IMR-90 (cell line): ENCODE measurements at regions not wholly inside any gene's neighbourhood (a gene's known extent, or its start where the extent isn't known, plus 50 kb on each side); places are given as distances from the start of the nearest gene placed in this dataset.
"Not testable (repeated sequence)": the region's sequence is repeated elsewhere in the genome, so short reads cannot be mapped to it uniquely, and the experiment has no call there.

Source experiments
- ATAC-seq: fragments of 200-7000 bp; cut with Tn5 transposase; 2 replicates; pipeline ENCODE4 v1.9.1; 2020; ENCODE audit warnings: low read depth, mild to moderate bottlenecking, moderate library complexity
- BruUV-seq: library from RNA; stranded (reverse); fragments of 400-500 nt; replicated peaks from 2 replicates; lab custom pipeline; 2021; lab: Mats Ljungman, UMichigan
- CTCF ChIA-PET: fragments of 300-600 bp; formaldehyde crosslinking; extraction: SDS; loops from one replicate; lab custom pipeline; 2021; ENCODE audit warnings: antibody characterized with exemption; lab: Yijun Ruan, JAX
- POLR2A ChIA-PET: fragments of 300-600 bp; sonication (Branson Sonifier 250); formaldehyde crosslinking; loops from one replicate; lab custom pipeline; 2022; ENCODE audit warnings: antibody characterized with exemption; ENCODE audit not compliant: unreplicated experiment; lab: Charles Lee
- DNase-seq: peaks from one replicate; pipeline ENCODE4 v3.0.0; 2013
- H2AFZ ChIP-seq: replicated peaks from 2 replicates; pipeline ENCODE3; 2013; ENCODE audit warnings: low read length, mild to moderate bottlenecking; ENCODE audit not compliant: poor library complexity
- H2AK5ac ChIP-seq: 2 replicates; pipeline ENCODE4 v1.6.1; 2013; ENCODE audit warnings: low read depth, low read length, inconsistent platforms
- H2AK9ac ChIP-seq: replicated peaks from 2 replicates; pipeline ENCODE3; 2013; ENCODE audit warnings: mild to moderate bottlenecking, low read depth, low read length, moderate library complexity; ENCODE audit not compliant: poor library complexity
- H2BK120ac ChIP-seq: 2 replicates; pipeline ENCODE4 v1.6.1; 2013; ENCODE audit warnings: low read depth, low read length, inconsistent platforms
- H2BK15ac ChIP-seq: 3 replicates; pipeline ENCODE4 v1.6.1; 2013; ENCODE audit warnings: low read depth, low read length, inconsistent platforms
- H2BK20ac ChIP-seq: 2 replicates; pipeline ENCODE4 v1.6.1; 2013; ENCODE audit warnings: low read depth, mild to moderate bottlenecking, inconsistent platforms, low read length, moderate library complexity
- H2BK5ac ChIP-seq: 2 replicates; pipeline ENCODE4 v1.6.1; 2013; ENCODE audit warnings: mild to moderate bottlenecking, low read depth, low read length, inconsistent platforms; ENCODE audit not compliant: poor library complexity, severe bottlenecking
- H3K14ac ChIP-seq: replicated peaks from 2 replicates; pipeline ENCODE4 v1.6.1; 2013; ENCODE audit warnings: low read depth, low read length, inconsistent platforms
- H3K18ac ChIP-seq: 2 replicates; pipeline ENCODE4 v1.6.1; 2013; ENCODE audit warnings: low read depth, low read length, control low read depth
- H3K23ac ChIP-seq: 2 replicates; pipeline ENCODE4 v1.6.1; 2013; ENCODE audit warnings: low read depth, low read length, inconsistent platforms
- H3K27ac ChIP-seq: 2 replicates; pipeline ENCODE4 v1.5.1; 2013; ENCODE audit warnings: mild to moderate bottlenecking, control low read depth, low read length; ENCODE audit not compliant: insufficient read depth
- H3K27me3 ChIP-seq: 2 replicates; pipeline ENCODE4 v1.6.1; 2013; ENCODE audit warnings: low read length; ENCODE audit not compliant: control insufficient read depth, insufficient read depth
- H3K36me3 ChIP-seq: 2 replicates; pipeline ENCODE4 v1.6.1; 2013; ENCODE audit warnings: low read length, mixed read lengths; ENCODE audit not compliant: control insufficient read depth, insufficient read depth
- H3K4ac ChIP-seq: 2 replicates; pipeline ENCODE4 v1.6.1; 2013; ENCODE audit warnings: low read depth, low read length, inconsistent platforms
- H3K4me1 ChIP-seq: 2 replicates; pipeline ENCODE4 v1.6.1; 2013; ENCODE audit warnings: low read length, mixed read lengths; ENCODE audit not compliant: control insufficient read depth, insufficient read depth
- H3K4me2 ChIP-seq: 2 replicates; pipeline ENCODE4 v1.6.1; 2013; ENCODE audit warnings: low read depth, mild to moderate bottlenecking, control low read depth, low read length, moderate library complexity
- H3K4me3 ChIP-seq: 2 replicates; pipeline ENCODE4 v1.5.1; 2013; ENCODE audit warnings: low read depth, mild to moderate bottlenecking, control low read depth, low read length, moderate library complexity; ENCODE audit not compliant: insufficient read depth
- H3K56ac ChIP-seq: 2 replicates; pipeline ENCODE4 v1.6.1; 2013; ENCODE audit warnings: low read length, inconsistent platforms; ENCODE audit not compliant: insufficient read depth; ENCODE audit errors: extremely low read depth
- H3K79me1 ChIP-seq, 2 experiments: 2 replicates each; pipeline ENCODE4 v1.6.1; 2013; ENCODE audit warnings: low read length in 2 of 2, inconsistent platforms in 1 of 2, low read depth in 1 of 2
- H3K9ac ChIP-seq: 2 replicates; pipeline ENCODE4 v1.6.1; 2013; ENCODE audit warnings: low read depth, low read length, control low read depth
- H3K9me1 ChIP-seq: 2 replicates; pipeline ENCODE4 v1.6.1; 2013; ENCODE audit warnings: low read length, inconsistent platforms; ENCODE audit not compliant: insufficient read depth
- H3K9me3 ChIP-seq: 2 replicates; pipeline ENCODE4 v1.6.1; 2013; ENCODE audit warnings: low read length; ENCODE audit not compliant: control insufficient read depth, insufficient read depth
- H4K20me1 ChIP-seq: 2 replicates; pipeline ENCODE4 v1.6.1; 2013; ENCODE audit warnings: low read length, inconsistent platforms; ENCODE audit not compliant: insufficient read depth
- H4K5ac ChIP-seq: 2 replicates; pipeline ENCODE4 v1.6.1; 2013; ENCODE audit warnings: mild to moderate bottlenecking, low read depth, low read length, control low read depth
- H4K8ac ChIP-seq, 2 experiments: 2 replicates each; pipeline ENCODE4 v1.6.1; 2013; ENCODE audit warnings: low read depth in 2 of 2, low read length in 2 of 2, control low read depth in 1 of 2, inconsistent platforms in 1 of 2
- H4K91ac ChIP-seq: 2 replicates; pipeline ENCODE4 v1.6.1; 2013; ENCODE audit warnings: low read depth, low read length, inconsistent platforms; ENCODE audit not compliant: insufficient read depth
- POLR2A ChIP-seq: IDR thresholded peaks from 2 replicates; pipeline ENCODE4 v1.6.1; 2012; ENCODE audit warnings: mild to moderate bottlenecking, low read depth, low read length
- WGBS, 2 experiments: methylation state at CpG; one replicate each; pipeline versions ENCODE4 v1.1.5 to v1.1.7; 2013; ENCODE audit warnings: missing lambda C conversion rate in 2 of 2; ENCODE audit not compliant: insufficient read length in 1 of 2; ENCODE audit errors: extremely low coverage in 2 of 2; 5-methylcytosine and 5-hydroxymethylcytosine counted together
- dilution Hi-C: fragments of 300-500 bp; cut with HindIII; formaldehyde crosslinking; loops from one replicate; pipeline ENCODE4 v1.14.3; 2018; ENCODE audit warnings: low sequenced_read_pairs; ENCODE audit not compliant: unreplicated experiment
- in situ Hi-C: fragments of 300-500 bp; cut with MboI; formaldehyde crosslinking; loops from 3 replicates; pipeline ENCODE4 v1.14.3; 2019; ENCODE audit warnings: low sequenced_read_pairs, inconsistent platforms, mixed read lengths
- intact Hi-C: fragments of 100-400 bp; cut with micrococcal nuclease; formaldehyde crosslinking; loops from 2 replicates; pipeline ENCODE4 v1.10.0; 2022

DNA sequence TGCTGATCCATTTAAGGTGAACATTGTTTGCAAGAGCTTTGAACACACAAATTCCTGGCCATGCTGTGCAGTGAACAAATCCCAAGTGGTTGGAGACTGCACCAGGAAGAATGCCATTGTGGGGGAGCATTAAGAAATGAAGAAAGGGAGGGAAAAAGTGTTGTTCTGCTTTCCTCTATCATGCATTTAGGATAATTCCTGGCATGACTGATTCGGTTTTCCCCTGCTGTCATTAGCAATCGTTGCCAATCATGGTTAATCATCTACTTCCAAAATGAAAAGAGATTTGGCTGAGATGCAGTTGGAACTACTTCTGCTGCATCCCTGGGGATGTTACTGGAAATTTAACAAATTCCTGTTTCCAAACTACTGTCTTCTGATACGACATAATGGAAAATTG, 73.7 kb upstream of the ZPLD1 start:
- H2BK120ac ChIP-seq: no peak overlapping the region
- TF ChIP-seq POLR2A: no peak
- H3K9me3 ChIP-seq: no peaks in the 10 kb centered on the region
- H2BK5ac ChIP-seq: no peak overlapping the region
- H3K4ac ChIP-seq: no peak overlapping the region
- WGBS, 2 experiments: no CpG with 5 or more reads among the region's 3 CpGs
- no peaks in the 10 kb centered on the region for H3K27me3 ChIP-seq
- in situ Hi-C loops: no loop called here
- dilution Hi-C loops: no loop called here
- H4K5ac ChIP-seq: no peak overlapping the region
- H3K4me3 ChIP-seq: no peak overlapping the region
- no peak overlapping the region for H2AK5ac ChIP-seq
- no peak overlapping the region for H3K27ac ChIP-seq
- no peaks in the 10 kb centered on the region for H3K36me3 ChIP-seq
- no peak overlapping the region for H2BK15ac ChIP-seq
- H3K9ac ChIP-seq: no peak overlapping the region
- ATAC-seq: no peak
- H4K20me1 ChIP-seq: no peaks in the 10 kb centered on the region
- no peak overlapping the region for H2AK9ac ChIP-seq
- H3K4me1 ChIP-seq: no peaks in the 10 kb centered on the region
- H3K56ac ChIP-seq: no peak overlapping the region
- H3K23ac ChIP-seq: no peak overlapping the region
- H3K18ac ChIP-seq: no peak overlapping the region
- no peaks in the 10 kb centered on the region for H3K9me1 ChIP-seq
- no peak overlapping the region for H4K91ac ChIP-seq
- H2BK20ac ChIP-seq: no peak overlapping the region
- intact Hi-C loops: no loop called here
- no peaks in the 10 kb centered on the region for H3K79me1 ChIP-seq
- H4K8ac ChIP-seq: no peak overlapping the region
- no peak overlapping the region for H2AFZ ChIP-seq
- BruUV-seq: no TSS peak
- ChIA-PET POLR2A (no interaction called here), CTCF (no interaction called here)
- H3K4me2 ChIP-seq: no peak overlapping the region
- H3K14ac ChIP-seq: no peak overlapping the region
- no peak for DNase-seq

DNA sequence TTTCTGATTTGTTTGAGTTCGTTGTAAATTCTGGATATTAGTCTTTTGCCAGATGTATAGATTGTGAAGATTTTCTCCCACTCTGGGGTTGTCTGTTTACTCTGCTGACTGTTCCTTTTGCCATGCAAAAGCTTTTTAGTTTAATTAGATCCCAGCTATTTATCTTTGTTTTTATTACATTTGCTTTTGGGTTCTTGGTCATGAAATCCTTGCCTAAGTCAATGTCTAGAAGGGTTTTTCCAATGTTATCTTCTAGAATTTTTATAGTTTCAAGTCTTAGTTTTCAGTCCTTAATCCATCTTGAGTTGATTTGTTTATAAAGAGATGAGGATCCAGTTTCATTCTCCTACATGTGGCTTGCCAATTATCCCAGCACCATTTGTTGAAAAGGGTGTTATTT, 68.7 kb upstream of the ZPLD1 start:
- POLR2A ChIA-PET, H3K14ac ChIP-seq, CTCF ChIA-PET, BruUV-seq, H3K9ac ChIP-seq, H4K5ac ChIP-seq, H3K9me1 ChIP-seq, H2BK15ac ChIP-seq, DNase-seq, dilution Hi-C loops, H3K4ac ChIP-seq, H3K27ac ChIP-seq, H3K4me1 ChIP-seq, H4K8ac ChIP-seq, H2BK120ac ChIP-seq, H3K23ac ChIP-seq, H2BK20ac ChIP-seq, H3K36me3 ChIP-seq, H2AFZ ChIP-seq, H2AK5ac ChIP-seq, H2BK5ac ChIP-seq, in situ Hi-C loops, ATAC-seq, H3K79me1 ChIP-seq, H2AK9ac ChIP-seq, H3K18ac ChIP-seq, H4K91ac ChIP-seq, H3K4me2 ChIP-seq, H3K4me3 ChIP-seq, H3K56ac ChIP-seq, H3K9me3 ChIP-seq, H3K27me3 ChIP-seq, intact Hi-C loops, H4K20me1 ChIP-seq: not testable (repeated sequence)
- WGBS, 2 experiments: no CpG with 5 or more reads among the region's 1 CpG
